GM19035 (cell line): ENCODE measurements at regions not wholly inside any gene's neighbourhood (a gene's known extent, or its start where the extent isn't known, plus 50 kb on each side); places are given as distances from the start of the nearest gene placed in this dataset.
"Not testable (repeated sequence)": the region's sequence is repeated elsewhere in the genome, so short reads cannot be mapped to it uniquely, and the experiment has no call there.

Experiments used
- ATAC-seq: cut with Tn5 transposase; IDR thresholded peaks from one replicate; pipeline ENCODE4 v1.9.1; 2021; ENCODE audit not compliant: unreplicated experiment

DNA sequence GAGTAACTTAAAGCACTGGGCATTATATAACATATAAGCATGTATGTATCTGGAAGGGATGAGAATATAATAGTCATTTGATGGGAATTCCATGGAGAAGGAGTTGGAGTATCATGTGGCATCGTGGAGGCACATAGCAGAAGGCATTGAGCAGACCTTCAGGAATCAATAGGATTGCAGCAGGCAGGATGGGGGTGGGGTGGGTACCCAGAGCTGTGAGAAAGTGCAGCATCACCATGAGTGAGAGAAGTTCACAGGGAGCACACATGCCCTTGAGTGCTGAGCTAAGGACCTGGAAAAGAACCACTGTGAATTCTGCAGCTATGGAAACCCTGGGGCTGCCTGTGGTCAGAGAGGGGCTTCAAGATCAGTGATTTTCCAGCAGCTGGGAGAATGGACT lies 57.3 kb downstream of the MED10 start:
- ATAC-seq: no peak

DNA sequence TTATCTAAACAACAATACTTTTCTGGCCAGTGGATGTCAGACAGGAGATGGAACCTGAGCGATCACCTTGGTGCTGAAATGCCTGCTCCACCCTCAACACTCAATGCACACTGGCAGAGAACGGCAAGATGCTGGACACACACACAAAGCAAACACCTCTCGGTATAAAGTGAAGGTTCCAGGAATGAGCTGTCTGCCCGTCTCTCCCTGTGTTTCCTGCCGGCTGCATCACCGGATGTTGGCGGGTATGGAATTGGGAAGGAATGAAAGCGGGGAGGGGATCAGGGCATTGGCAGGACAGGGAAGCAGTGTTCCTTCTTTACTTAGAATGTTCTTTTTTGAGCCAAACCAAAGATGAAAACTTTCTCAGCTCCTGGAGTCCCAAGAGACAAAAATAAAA lies 59.2 kb downstream of the MED10 start:
- ATAC-seq: no peak

DNA sequence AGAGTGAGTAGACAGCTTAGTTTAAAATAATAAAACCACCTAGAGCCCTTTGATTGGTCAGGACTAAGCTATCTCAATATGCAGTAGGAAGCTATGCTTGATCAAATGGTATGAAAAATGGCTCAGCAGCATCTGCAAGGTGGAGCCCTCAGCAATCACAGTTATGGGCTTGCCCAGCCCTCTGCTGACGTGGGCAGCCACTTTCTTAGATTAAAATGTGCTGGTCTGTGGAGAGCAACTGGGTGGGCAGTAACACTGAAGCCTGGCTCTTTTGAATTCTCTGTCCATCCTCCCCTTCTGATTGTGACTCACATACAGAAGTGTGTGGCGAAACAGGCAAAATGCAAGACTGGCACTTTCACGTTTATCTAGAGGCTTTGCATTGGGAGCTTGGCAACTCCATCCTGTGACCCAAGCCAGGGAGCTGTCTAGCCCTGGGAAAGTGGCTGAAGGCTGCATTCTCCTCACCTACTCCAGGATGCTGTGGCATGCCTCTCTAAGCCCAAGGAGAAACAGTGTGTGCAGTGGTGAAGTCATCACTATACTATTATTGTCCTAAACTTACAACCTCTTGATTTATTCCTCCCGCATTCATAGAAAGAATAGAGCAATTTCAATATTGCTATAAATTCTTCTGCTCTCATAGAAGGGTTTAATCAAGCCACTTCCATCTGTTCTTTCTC lies 61.1 kb downstream of the MED10 start:
- no peak for ATAC-seq

GRCh38 chr5:6315580-6315979 lies 62.8 kb downstream of the MED10 start:
- no peak for ATAC-seq

- no peak for ATAC-seq
Observed at GRCh38 chr5:6311568-6312501, 66.5 kb downstream of the MED10 start.

- no peak for ATAC-seq
Observed at GRCh38 chr5:6309949-6310348, 68.4 kb downstream of the MED10 start.

GRCh38 chr5:6308683-6309082 lies 69.7 kb downstream of the MED10 start:
- no peak for ATAC-seq

DNA sequence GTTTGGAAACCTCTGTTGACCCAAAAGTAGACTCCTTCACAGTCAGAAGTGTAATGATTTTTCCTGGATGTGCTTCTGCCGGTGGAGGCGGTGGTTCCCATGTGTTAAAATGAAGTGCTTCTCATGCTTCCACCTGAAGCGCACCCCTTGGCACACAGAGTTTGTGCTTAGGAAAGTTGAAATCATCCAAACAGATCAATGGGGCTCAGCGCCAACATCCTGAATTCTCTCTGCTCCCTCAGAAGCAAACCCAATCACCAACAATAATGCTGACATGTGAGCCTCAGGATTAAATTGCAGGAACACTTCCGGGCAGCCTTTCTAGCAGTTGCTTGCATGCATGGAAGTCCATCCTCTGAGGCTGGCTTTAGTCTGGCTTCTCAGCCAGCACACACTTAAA lies 71.0 kb downstream of the MED10 start:
- ATAC-seq: no peak

GRCh38 chr5:6305853-6306252 lies 72.5 kb downstream of the MED10 start:
- no peak for ATAC-seq

DNA sequence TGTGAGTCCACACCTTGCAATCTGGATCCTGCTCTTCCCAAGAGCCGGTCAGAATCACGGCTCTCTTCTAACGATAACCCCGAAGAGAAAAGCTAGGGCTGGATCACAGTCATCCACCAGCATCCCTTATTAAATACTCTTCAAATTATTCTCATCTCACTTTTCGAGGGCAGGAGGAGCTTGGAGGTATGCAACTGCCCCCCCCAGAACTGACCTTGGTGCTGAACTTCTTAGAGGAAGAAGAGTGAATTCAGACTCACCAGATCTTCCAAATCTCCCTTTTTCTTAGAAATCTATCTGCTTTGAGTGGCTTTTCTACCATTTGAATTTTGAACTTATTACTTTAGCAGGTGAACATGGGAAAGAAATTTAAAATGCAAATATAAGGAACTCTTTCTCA lies 75.7 kb downstream of the MED10 start:
- ATAC-seq: no peak

DNA sequence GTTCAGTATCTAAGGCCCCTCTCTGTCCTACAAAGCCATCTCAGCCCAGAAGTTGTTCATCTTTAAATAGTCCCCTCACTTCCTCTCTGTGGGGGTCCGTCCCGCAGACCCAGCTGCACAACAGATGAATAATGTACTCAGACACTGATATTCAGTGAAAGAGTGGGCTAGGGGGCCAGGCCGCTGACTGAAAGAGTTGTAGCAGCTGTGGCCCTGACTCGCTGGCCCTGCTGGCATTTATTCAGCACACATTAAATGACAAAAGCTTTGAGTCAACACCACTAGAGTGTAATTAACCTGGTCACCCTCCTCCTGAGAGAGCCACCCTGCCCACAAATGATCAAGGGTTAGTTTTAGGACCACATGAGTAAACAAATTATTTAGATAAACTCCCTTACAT lies 76.3 kb downstream of the MED10 start:
- no peak for ATAC-seq

DNA sequence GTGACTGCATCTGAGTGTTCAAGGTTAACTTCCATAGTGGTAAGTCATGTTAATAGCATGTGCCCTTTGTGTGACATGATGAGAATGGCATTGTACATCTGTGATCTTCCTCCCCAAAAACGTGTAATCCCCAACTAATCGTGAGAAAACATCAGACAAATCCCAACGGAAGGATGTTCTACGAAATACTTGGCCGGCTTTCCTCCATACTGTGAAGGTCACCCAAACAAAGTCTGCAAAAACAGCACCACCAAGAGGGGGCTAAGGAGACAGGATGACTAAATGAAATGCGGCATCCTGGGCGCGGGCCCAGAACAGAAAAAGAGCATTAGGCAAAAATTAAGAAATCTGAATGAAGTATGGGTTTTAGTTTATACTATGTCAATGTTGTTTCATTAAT lies 81.8 kb downstream of the MED10 start:
- no peak for ATAC-seq

GRCh38 chr5:6291961-6292360 lies 86.4 kb downstream of the MED10 start:
- no peak for ATAC-seq

DNA sequence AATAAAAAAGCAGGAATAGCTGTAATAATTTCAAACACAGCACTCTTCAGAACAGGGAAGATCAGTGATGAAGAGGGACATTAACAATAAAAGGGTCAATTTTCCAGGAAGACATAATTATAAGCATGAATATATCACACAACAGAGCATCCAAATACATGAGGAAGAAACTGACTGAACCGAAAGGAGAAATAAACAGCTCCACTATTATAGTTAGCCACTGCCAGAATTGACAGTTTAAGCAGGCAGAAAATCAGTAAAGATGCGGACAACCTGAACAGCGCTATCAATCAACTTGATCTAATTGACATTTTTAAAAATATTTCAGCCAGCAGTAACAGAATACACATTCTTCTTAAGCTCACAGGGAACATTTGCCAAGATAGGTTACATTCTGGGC lies 89.1 kb downstream of the MED10 start:
- ATAC-seq: no peak

DNA sequence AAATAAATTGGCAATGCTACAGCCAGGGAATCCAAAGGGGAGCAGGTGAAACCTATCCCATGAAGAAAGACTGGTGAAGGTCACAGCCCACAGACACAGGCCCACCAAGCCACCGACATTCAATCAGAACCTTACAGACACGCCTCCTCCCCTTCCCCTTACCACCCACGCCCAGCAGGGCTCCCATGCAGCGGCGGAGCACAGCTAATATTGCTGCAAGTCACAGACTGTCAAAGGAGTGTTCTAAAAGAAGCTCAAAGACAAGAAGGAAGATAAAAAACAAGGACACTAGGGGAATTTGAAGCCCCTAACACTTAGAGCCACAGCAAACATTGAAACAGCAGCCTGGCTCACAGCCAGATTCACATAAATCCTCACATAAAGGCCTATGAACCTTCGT lies 91.2 kb downstream of the MED10 start:
- no peak for ATAC-seq

GRCh38 chr5:6286404-6286803 lies 91.9 kb downstream of the MED10 start:
- no peak for ATAC-seq

GRCh38 chr5:6284491-6284890 lies 93.9 kb downstream of the MED10 start:
- ATAC-seq: not testable (repeated sequence)

DNA sequence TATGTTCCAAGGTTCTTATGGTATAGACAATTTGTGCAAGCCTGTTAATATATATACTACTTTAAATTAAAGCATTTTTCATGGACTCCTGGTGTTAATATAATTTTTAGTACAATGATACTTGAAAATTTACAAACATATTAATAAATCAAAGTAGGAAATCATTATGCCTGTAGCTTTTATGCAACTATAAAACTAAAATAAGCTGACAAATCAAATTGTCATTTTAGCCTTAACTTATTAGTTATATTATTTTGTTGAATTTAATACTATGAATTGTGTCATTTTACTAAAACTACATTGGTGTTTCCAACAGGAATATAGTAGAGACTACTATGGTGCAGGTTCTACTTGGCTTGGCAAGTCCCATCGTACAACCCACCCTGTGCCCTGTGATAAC lies 96.0 kb downstream of the MED10 start:
- no peak for ATAC-seq

- no peak for ATAC-seq
Observed at GRCh38 chr5:6281818-6282217, 96.5 kb downstream of the MED10 start.

GRCh38 chr5:6280425-6281100 lies 97.8 kb downstream of the MED10 start:
- ATAC-seq: no peak

GRCh38 chr5:6279607-6280006 lies 98.7 kb downstream of the MED10 start:
- ATAC-seq: no peak
